Embryonic facial prominence (tissue), 1 donor: ENCODE measurements at regions not wholly inside any gene's neighbourhood (a gene's known extent, or its start where the extent isn't known, plus 50 kb on each side); places are given as distances from the start of the nearest gene placed in this dataset.

Experiments
- DNase-seq: peaks from one replicate; pipeline ENCODE4 v3.0.0-alpha.2; 2016; ENCODE audit errors: extremely low spot score

GRCh38 chr1:187433598-187433997 lies 604.8 kb downstream of the PLA2G4A start:
- no peak for DNase-seq

GRCh38 chr1:187442603-187443002 lies 613.9 kb downstream of the PLA2G4A start:
- no peak for DNase-seq

GRCh38 chr1:187443939-187444338 lies 615.2 kb downstream of the PLA2G4A start:
- no peak for DNase-seq

GRCh38 chr1:187445066-187445465 lies 616.3 kb downstream of the PLA2G4A start:
- no peak for DNase-seq

GRCh38 chr1:187451238-187451637 lies 622.5 kb downstream of the PLA2G4A start:
- no peak for DNase-seq

- DNase-seq = no peak
Measured at GRCh38 chr1:187454010-187454409, 625.3 kb downstream of the PLA2G4A start.

- DNase-seq = no peak
Measured at GRCh38 chr1:187456446-187456845, 627.7 kb downstream of the PLA2G4A start.

- no peak for DNase-seq
Measured at GRCh38 chr1:187460093-187460492, 631.3 kb downstream of the PLA2G4A start.

- no peak for DNase-seq
Measured at GRCh38 chr1:187464320-187464719, 635.6 kb downstream of the PLA2G4A start.

GRCh38 chr1:187465441-187465840 lies 636.7 kb downstream of the PLA2G4A start:
- no peak for DNase-seq

- DNase-seq = no peak
Measured at GRCh38 chr1:187469836-187470235, 641.1 kb downstream of the PLA2G4A start.

- no peak for DNase-seq
Measured at GRCh38 chr1:187471555-187471954, 642.8 kb downstream of the PLA2G4A start.

- no peak for DNase-seq
Measured at GRCh38 chr1:187474336-187474735, 645.6 kb downstream of the PLA2G4A start.

GRCh38 chr1:187476671-187477070 lies 647.9 kb downstream of the PLA2G4A start:
- DNase-seq = no peak

- DNase-seq = no peak
Measured at GRCh38 chr1:187477103-187477502, 648.4 kb downstream of the PLA2G4A start.

- no peak for DNase-seq
Measured at GRCh38 chr1:187477535-187477934, 648.8 kb downstream of the PLA2G4A start.

GRCh38 chr1:187481581-187482148 lies 652.9 kb downstream of the PLA2G4A start:
- no peak for DNase-seq

- no peak for DNase-seq
Measured at GRCh38 chr1:187490266-187490665, 661.5 kb downstream of the PLA2G4A start.

- DNase-seq = no peak
Measured at GRCh38 chr1:187491082-187491720, 662.5 kb downstream of the PLA2G4A start.

- no peak for DNase-seq
Measured at GRCh38 chr1:187498028-187498427, 669.3 kb downstream of the PLA2G4A start.

GRCh38 chr1:187504779-187505178 lies 676.0 kb downstream of the PLA2G4A start:
- DNase-seq = no peak

GRCh38 chr1:187509091-187509490 lies 680.3 kb downstream of the PLA2G4A start:
- DNase-seq = no peak

- no peak for DNase-seq
Measured at GRCh38 chr1:187513190-187513589, 684.4 kb downstream of the PLA2G4A start.

GRCh38 chr1:187514110-187514509 lies 685.4 kb downstream of the PLA2G4A start:
- no peak for DNase-seq
